CD14-positive monocyte (primary cell): ENCODE measurements at regions not wholly inside any gene's neighbourhood (a gene's known extent, or its start where the extent isn't known, plus 50 kb on each side); places are given as distances from the start of the nearest gene placed in this dataset.

Source experiments
- DNase-seq, 3 donors: peaks; one replicate each; pipeline ENCODE4 v3.0.0-alpha.2; 2011 to 2022
- H2AFZ ChIP-seq: 2 replicates; pipeline ENCODE4 v1.6.0; 2012; ENCODE audit warnings: mild to moderate bottlenecking, low read depth, low read length, inconsistent platforms; ENCODE audit not compliant: insufficient read depth, poor library complexity, severe bottlenecking
- H3K27ac ChIP-seq, 2 donors: 1 replicate in 1 of 2; 2 replicates in 1 of 2; pipeline ENCODE4 v1.5.1; 2012 to 2013; ENCODE audit warnings: low read length in 2 of 2, control low read depth in 1 of 2, inconsistent platforms in 1 of 2, low read depth in 1 of 2, mild to moderate bottlenecking in 1 of 2
- H3K27me3 ChIP-seq, 2 donors: one replicate each; pipeline versions ENCODE4 v1.6.0 to v1.6.1; 2011 to 2013; ENCODE audit warnings: low read length in 2 of 2; ENCODE audit not compliant: control insufficient read depth in 2 of 2, insufficient read depth in 2 of 2
- H3K36me3 ChIP-seq, 2 donors: replicated peaks in 1 of 2; 1 replicate in 1 of 2; 2 replicates in 1 of 2; pipeline versions ENCODE4 v1.5.1 to v1.6.1; 2012 to 2013; ENCODE audit warnings: low read length in 2 of 2, control low read depth in 1 of 2, inconsistent platforms in 1 of 2, mild to moderate bottlenecking in 1 of 2; ENCODE audit not compliant: insufficient read depth in 2 of 2, control insufficient read depth in 1 of 2
- H3K4me1 ChIP-seq, 2 donors: 1 replicate in 1 of 2; 2 replicates in 1 of 2; pipeline versions ENCODE4 v1.5.1 to v1.6.1; 2012 to 2013; ENCODE audit warnings: low read length in 2 of 2, control low read depth in 1 of 2, inconsistent platforms in 1 of 2, mild to moderate bottlenecking in 1 of 2, moderate library complexity in 1 of 2; ENCODE audit not compliant: insufficient read depth in 2 of 2, control insufficient read depth in 1 of 2
- H3K4me2 ChIP-seq: replicated peaks from 2 replicates; pipeline ENCODE3; 2012; ENCODE audit warnings: low read length, moderate library complexity, mild to moderate bottlenecking; ENCODE audit not compliant: poor library complexity, severe bottlenecking; ENCODE audit errors: extremely low read depth
- H3K4me3 ChIP-seq, 3 experiments: fragments of 200-600 bp in 1 of 3; sonication (generic) in 1 of 3; replicated peaks in 1 of 3; 1 replicate in 2 of 3; 2 replicates in 1 of 3; pipeline ENCODE4 v1.5.1; 2011 to 2013; ENCODE audit warnings: low read length in 3 of 3, mild to moderate bottlenecking in 3 of 3, control low read depth in 2 of 3, low read depth in 2 of 3, inconsistent platforms in 1 of 3, moderate library complexity in 1 of 3
- H3K79me2 ChIP-seq: 2 replicates; pipeline ENCODE4 v1.6.0; 2012; ENCODE audit warnings: mild to moderate bottlenecking, control low read depth, inconsistent platforms, low read length, moderate library complexity; ENCODE audit not compliant: insufficient read depth
- H3K9ac ChIP-seq: 2 replicates; pipeline ENCODE4 v1.6.0; 2017; ENCODE audit warnings: low read length, mild to moderate bottlenecking; ENCODE audit not compliant: insufficient read depth, poor library complexity, severe bottlenecking
- H3K9me3 ChIP-seq, 2 donors: replicated peaks in 1 of 2; 1 replicate in 1 of 2; 2 replicates in 1 of 2; pipeline versions ENCODE4 v1.5.1 to v1.6.1; 2012 to 2013; ENCODE audit warnings: low read length in 2 of 2, control low read depth in 1 of 2; ENCODE audit not compliant: control insufficient read depth in 1 of 2, insufficient read depth in 1 of 2
- H4K20me1 ChIP-seq: 2 replicates; pipeline ENCODE4 v1.6.0; 2012; ENCODE audit warnings: mild to moderate bottlenecking, low read length, control low read depth, moderate library complexity; ENCODE audit not compliant: insufficient read depth
- H3K27ac Mint-ChIP-seq, 7 donors: one replicate each; pipeline ENCODE4 v1.8.0; 2020; ENCODE audit warnings: mild to moderate bottlenecking in 7 of 7, mixed read lengths in 7 of 7, moderate library complexity in 6 of 7, inconsistent platforms in 2 of 7
- H3K27me3 Mint-ChIP-seq, 3 donors: one replicate each; pipeline ENCODE4 v1.8.0; 2021 to 2022; ENCODE audit warnings: low read depth in 3 of 3, mild to moderate bottlenecking in 3 of 3, mixed read lengths in 3 of 3, moderate library complexity in 3 of 3, inconsistent platforms in 1 of 3
- H3K36me3 Mint-ChIP-seq, 2 donors: one replicate each; pipeline ENCODE4 v1.8.0; 2020; ENCODE audit warnings: mixed read lengths in 2 of 2, inconsistent platforms in 1 of 2, mild to moderate bottlenecking in 1 of 2
- H3K4me1 Mint-ChIP-seq: one replicate; pipeline ENCODE4 v1.8.0; 2020; ENCODE audit warnings: mild to moderate bottlenecking, mixed read lengths
- H3K4me3 Mint-ChIP-seq, 2 donors: one replicate each; pipeline ENCODE4 v1.8.0; 2020; ENCODE audit warnings: mild to moderate bottlenecking in 2 of 2, mixed read lengths in 2 of 2, moderate library complexity in 1 of 2
- H3K9me3 Mint-ChIP-seq, 7 donors: one replicate each; pipeline ENCODE4 v1.8.0; 2020 to 2022; ENCODE audit warnings: mixed read lengths in 7 of 7, mild to moderate bottlenecking in 6 of 7, moderate library complexity in 6 of 7, inconsistent platforms in 2 of 7
- WGBS: methylation state at CpG from one replicate; pipeline ENCODE4 v1.1.5; 2013; ENCODE audit warnings: missing lambda C conversion rate; ENCODE audit not compliant: insufficient coverage; 5-methylcytosine and 5-hydroxymethylcytosine counted together
- intact Hi-C, 2 donors: fragments of 100-400 bp; cut with micrococcal nuclease; formaldehyde crosslinking; loops; one replicate each; pipeline versions ENCODE4 v1.15.0 to v1.15.1; 2023
- TF ChIP-seq, protein P1 (sequence below): fragments of 200-600 bp; IDR thresholded peaks from one replicate; pipeline ENCODE4 v1.8.0; 2022; ENCODE audit warnings: antibody characterized with exemption, mild to moderate bottlenecking

DNA sequence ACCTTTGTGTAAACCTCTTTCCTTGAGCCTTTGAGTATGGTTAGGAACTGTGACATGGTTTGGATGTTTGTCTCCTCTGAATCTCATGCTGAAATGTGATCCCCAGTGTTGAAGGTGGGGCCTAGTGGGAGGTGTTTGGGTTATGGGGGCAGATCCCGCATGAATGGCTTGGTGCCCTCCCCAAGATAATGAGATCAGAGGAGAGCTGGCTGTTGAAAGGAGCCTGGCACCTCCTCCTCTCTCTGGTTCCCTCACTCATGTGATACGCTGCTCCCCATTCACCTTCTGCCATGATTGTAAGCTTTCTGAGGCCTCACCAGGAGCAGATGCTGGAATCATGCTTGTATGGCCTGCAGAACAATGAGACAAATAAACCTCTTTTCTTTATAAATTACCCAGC, 1110.2 kb downstream of the CDH11 start:
- H3K27ac Mint-ChIP-seq = no peak overlapping the region
- H3K4me3 Mint-ChIP-seq = no peak overlapping the region
- Histone ChIP-seq H3K79me2 (no peaks in the 10 kb centered on the region), H3K4me3 (no peak overlapping the region), H3K9me3 (no peaks in the 10 kb centered on the region), H3K27me3 (no peaks in the 10 kb centered on the region), H3K36me3 (no peaks in the 10 kb centered on the region), H2AFZ (no peak overlapping the region), H3K9ac (no peak overlapping the region), H3K4me1 (no peaks in the 10 kb centered on the region), H4K20me1 (no peaks in the 10 kb centered on the region), H3K27ac (no peak overlapping the region), H3K4me2 (no peak overlapping the region)
- H3K36me3 Mint-ChIP-seq = no peaks in the 10 kb centered on the region
- DNase-seq = no peak
- H3K27me3 Mint-ChIP-seq = peaks cover 0 to 1% (median 0%) of the 10 kb centered on the region in 3 donors
- TF ChIP-seq, protein P1, sequence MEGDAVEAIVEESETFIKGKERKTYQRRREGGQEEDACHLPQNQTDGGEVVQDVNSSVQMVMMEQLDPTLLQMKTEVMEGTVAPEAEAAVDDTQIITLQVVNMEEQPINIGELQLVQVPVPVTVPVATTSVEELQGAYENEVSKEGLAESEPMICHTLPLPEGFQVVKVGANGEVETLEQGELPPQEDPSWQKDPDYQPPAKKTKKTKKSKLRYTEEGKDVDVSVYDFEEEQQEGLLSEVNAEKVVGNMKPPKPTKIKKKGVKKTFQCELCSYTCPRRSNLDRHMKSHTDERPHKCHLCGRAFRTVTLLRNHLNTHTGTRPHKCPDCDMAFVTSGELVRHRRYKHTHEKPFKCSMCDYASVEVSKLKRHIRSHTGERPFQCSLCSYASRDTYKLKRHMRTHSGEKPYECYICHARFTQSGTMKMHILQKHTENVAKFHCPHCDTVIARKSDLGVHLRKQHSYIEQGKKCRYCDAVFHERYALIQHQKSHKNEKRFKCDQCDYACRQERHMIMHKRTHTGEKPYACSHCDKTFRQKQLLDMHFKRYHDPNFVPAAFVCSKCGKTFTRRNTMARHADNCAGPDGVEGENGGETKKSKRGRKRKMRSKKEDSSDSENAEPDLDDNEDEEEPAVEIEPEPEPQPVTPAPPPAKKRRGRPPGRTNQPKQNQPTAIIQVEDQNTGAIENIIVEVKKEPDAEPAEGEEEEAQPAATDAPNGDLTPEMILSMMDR = no peak
- peaks cover 0 to 7% (median 0%) of the 10 kb centered on the region in 7 donors for H3K9me3 Mint-ChIP-seq
- intact Hi-C loops = no loop called here
- 75% methylated on average over 1 of the region's 2 CpGs for WGBS
- no peaks in the 10 kb centered on the region for H3K4me1 Mint-ChIP-seq

DNA sequence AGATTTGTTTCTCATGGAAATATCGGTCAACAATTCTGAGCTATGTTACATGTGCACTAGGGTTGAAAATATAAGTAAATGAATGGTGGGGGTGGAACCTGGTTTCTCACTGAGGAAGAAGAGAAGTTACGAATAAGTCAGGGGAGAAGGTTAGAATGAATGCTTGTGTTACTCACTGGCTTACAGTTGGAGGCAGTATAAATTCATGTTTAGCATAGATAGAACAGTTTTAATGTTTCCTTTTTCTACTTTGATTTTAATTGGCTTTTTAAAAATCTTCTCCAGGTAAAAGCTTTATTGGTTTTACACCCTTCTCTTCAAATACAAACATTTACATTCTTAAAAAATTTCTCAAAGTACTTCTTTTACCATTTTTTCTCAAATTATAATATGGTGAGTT, 1113.7 kb downstream of the CDH11 start:
- no peaks in the 10 kb centered on the region for H3K4me1 ChIP-seq
- no peak overlapping the region for H3K4me3 ChIP-seq
- peaks cover 0 to 15% (median 0%) of the 10 kb centered on the region in 7 donors for H3K9me3 Mint-ChIP-seq
- no peak for DNase-seq
- H3K9me3 ChIP-seq = no peaks in the 10 kb centered on the region
- H3K27ac Mint-ChIP-seq = no peak overlapping the region
- 93% methylated on average over 2 of the region's 2 CpGs for WGBS
- H3K9ac ChIP-seq = no peak overlapping the region
- no peaks in the 10 kb centered on the region for H3K36me3 Mint-ChIP-seq
- H3K4me2 ChIP-seq = no peak overlapping the region
- no peak overlapping the region for H2AFZ ChIP-seq
- TF ChIP-seq, protein P1 = no peak
- intact Hi-C loops = no loop called here
- no peak overlapping the region for H3K4me3 Mint-ChIP-seq
- H3K79me2 ChIP-seq = no peaks in the 10 kb centered on the region
- no peaks in the 10 kb centered on the region for H4K20me1 ChIP-seq
- H3K27me3 Mint-ChIP-seq = peaks cover 0 to 1% (median 0%) of the 10 kb centered on the region in 3 donors
- H3K36me3 ChIP-seq = no peaks in the 10 kb centered on the region
- no peaks in the 10 kb centered on the region for H3K4me1 Mint-ChIP-seq
- H3K27me3 ChIP-seq = no peaks in the 10 kb centered on the region
- no peak overlapping the region for H3K27ac ChIP-seq
